SK-N-SH (cell line): ENCODE measurements at regions not wholly inside any gene's neighbourhood (a gene's known extent, or its start where the extent isn't known, plus 50 kb on each side); places are given as distances from the start of the nearest gene placed in this dataset.

Experiments
- CTCF ChIA-PET: fragments of 300-600, 350-600 bp; formaldehyde crosslinking; extraction: SDS; loops from one replicate; lab custom pipeline; 2021; lab: Yijun Ruan, JAX
- POLR2A ChIA-PET: fragments of 350-600 bp; sonication (Branson Sonifier 250); formaldehyde crosslinking; extraction: SDS; loops from one replicate; lab custom pipeline; 2020; ENCODE audit warnings: antibody characterized with exemption, inconsistent platforms; lab: Yijun Ruan, JAX
- DNase-seq: peaks from one replicate; pipeline ENCODE4 v3.0.0; 2012
- H2AFZ ChIP-seq: fragments of 200-600 bp; sonication (generic); 2 replicates; pipeline ENCODE4 v1.8.1; 2016; ENCODE audit warnings: antibody characterized with exemption, mild to moderate bottlenecking, low read depth
- H3F3A ChIP-seq: fragments of 200-600 bp; sonication (generic); replicated peaks from 2 replicates; pipeline ENCODE3; 2016; ENCODE audit warnings: antibody characterized with exemption, mild to moderate bottlenecking; ENCODE audit not compliant: insufficient read depth
- H3K27ac ChIP-seq, 2 experiments: fragments of 200-500 bp in 1 of 2; fragments of 200-600 bp in 1 of 2; sonication (Bioruptor generic) in 1 of 2; sonication (generic), shearing (Covaris generic) in 1 of 2; 2 replicates each; pipeline versions ENCODE4 v1.5.1 to v1.6.1; 2014 to 2016; ENCODE audit warnings: low read depth in 2 of 2, inconsistent platforms in 1 of 2, low read length in 1 of 2, mild to moderate bottlenecking in 1 of 2, mixed read lengths in 1 of 2
- H3K27me3 ChIP-seq: fragments of 200-600 bp; sonication (generic), shearing (Covaris generic); 2 replicates; pipeline ENCODE4 v1.6.1; 2016; ENCODE audit warnings: mixed run types; ENCODE audit not compliant: insufficient read depth
- H3K36me3 ChIP-seq, 2 experiments: fragments of 200-500 bp in 1 of 2; fragments of 200-600 bp in 1 of 2; sonication (Bioruptor generic) in 1 of 2; sonication (generic) in 1 of 2; replicated peaks in 1 of 2; 2 replicates each; pipeline versions ENCODE3 to v1.5.1; 2014 to 2016; ENCODE audit warnings: low read length in 1 of 2, mild to moderate bottlenecking in 1 of 2; ENCODE audit not compliant: insufficient read depth in 2 of 2, control insufficient read depth in 1 of 2
- H3K4me1 ChIP-seq, 2 experiments: fragments of 200-500 bp in 1 of 2; fragments of 200-600 bp in 1 of 2; sonication (Bioruptor generic) in 1 of 2; sonication (generic), shearing (Covaris generic) in 1 of 2; 2 replicates each; pipeline versions ENCODE4 v1.5.1 to v1.6.1; 2014 to 2016; ENCODE audit warnings: low read depth in 1 of 2, low read length in 1 of 2, mixed run types in 1 of 2; ENCODE audit not compliant: insufficient read depth in 2 of 2, control insufficient read depth in 1 of 2
- H3K4me2 ChIP-seq: fragments of 200-600 bp; sonication (generic), shearing (Covaris generic); 2 replicates; pipeline ENCODE4 v1.6.1; 2017; ENCODE audit warnings: mixed run types
- H3K4me3 ChIP-seq, 2 experiments: fragments of 200-500 bp in 1 of 2; fragments of 200-600 bp in 1 of 2; sonication (Bioruptor generic) in 1 of 2; sonication (generic), shearing (Covaris generic) in 1 of 2; 2 replicates each; pipeline versions ENCODE4 v1.5.1 to v1.8.1; 2014 to 2016; ENCODE audit warnings: low read depth in 2 of 2, inconsistent platforms in 1 of 2, low read length in 1 of 2, mild to moderate bottlenecking in 1 of 2, mixed read lengths in 1 of 2, moderate library complexity in 1 of 2
- H3K79me2 ChIP-seq: fragments of 200-600 bp; sonication (generic); 2 replicates; pipeline ENCODE4 v1.8.1; 2017; ENCODE audit warnings: mild to moderate bottlenecking; ENCODE audit not compliant: insufficient read depth
- H3K9ac ChIP-seq: fragments of 200-600 bp; sonication (generic); 2 replicates; pipeline ENCODE4 v1.6.1; 2017; ENCODE audit warnings: mixed run types
- H3K9me2 ChIP-seq: fragments of 200-600 bp; sonication (generic); 2 replicates; pipeline ENCODE4 v1.6.1; 2017; ENCODE audit warnings: mixed run types
- H3K9me3 ChIP-seq: fragments of 200-600 bp; sonication (generic); 2 replicates; pipeline ENCODE4 v1.6.1; 2017; ENCODE audit warnings: mixed run types, mild to moderate bottlenecking, moderate library complexity
- H4K20me1 ChIP-seq: fragments of 200-600 bp; sonication (generic); 2 replicates; pipeline ENCODE4 v1.6.1; 2017; ENCODE audit warnings: mild to moderate bottlenecking, mixed run types; ENCODE audit not compliant: insufficient read depth
- CHD2 ChIP-seq: fragments of 150-350 bp; IDR thresholded peaks from 2 replicates; pipeline ENCODE4 v1.6.1; 2018; ENCODE audit warnings: low read length; ENCODE audit not compliant: partially characterized antibody
- ELF1 ChIP-seq: IDR thresholded peaks from 2 replicates; pipeline ENCODE4 v1.4.0; 2012
- EZH2phosphoT487 ChIP-seq: fragments of 200-600 bp; sonication (generic); IDR thresholded peaks from 2 replicates; pipeline ENCODE4 v1.6.1; 2017; ENCODE audit warnings: low read depth, mixed run types, mild to moderate bottlenecking, antibody characterized with exemption, moderate library complexity, borderline replicate concordance
- FOSL2 ChIP-seq: IDR thresholded peaks from 2 replicates; pipeline ENCODE4 v1.4.0; 2012; ENCODE audit warnings: low read depth, mild to moderate bottlenecking, moderate library complexity, borderline replicate concordance
- FOXM1 ChIP-seq: IDR thresholded peaks from 2 replicates; pipeline ENCODE4 v1.4.0; 2012; ENCODE audit warnings: low read depth, mild to moderate bottlenecking
- GABPA ChIP-seq: IDR thresholded peaks from 2 replicates; pipeline ENCODE4 v1.4.0; 2012; ENCODE audit warnings: low read depth, mild to moderate bottlenecking
- MEF2A ChIP-seq: IDR thresholded peaks from 2 replicates; pipeline ENCODE4 v1.4.0; 2012; ENCODE audit warnings: low read depth, borderline replicate concordance
- MXI1 ChIP-seq: IDR thresholded peaks from 2 replicates; pipeline ENCODE4 v1.6.1; 2012; ENCODE audit warnings: mild to moderate bottlenecking, low read depth, low read length, improper control_type of control experiment
- NFIC ChIP-seq: IDR thresholded peaks from 2 replicates; pipeline ENCODE4 v1.4.0; 2012; ENCODE audit warnings: borderline replicate concordance
- RAD21 ChIP-seq: IDR thresholded peaks from 2 replicates; pipeline ENCODE4 v1.6.1; 2012; ENCODE audit warnings: mild to moderate bottlenecking, low read length
- RXRA ChIP-seq: IDR thresholded peaks from 2 replicates; pipeline ENCODE4 v1.4.0; 2012; ENCODE audit warnings: low read depth, mild to moderate bottlenecking, borderline replicate concordance
- SIN3A ChIP-seq: IDR thresholded peaks from 2 replicates; pipeline ENCODE4 v1.6.1; 2012; ENCODE audit warnings: low read depth, mild to moderate bottlenecking, low read length, moderate library complexity, borderline replicate concordance
- TAF1 ChIP-seq: IDR thresholded peaks from 2 replicates; pipeline ENCODE4 v1.6.1; 2012; ENCODE audit warnings: low read depth, mild to moderate bottlenecking, low read length, moderate library complexity, borderline replicate concordance
- TCF12 ChIP-seq: IDR thresholded peaks from 2 replicates; pipeline ENCODE4 v1.4.0; 2012
- YY1 ChIP-seq: IDR thresholded peaks from 2 replicates; pipeline ENCODE4 v1.4.0; 2012; ENCODE audit warnings: low read depth, mild to moderate bottlenecking
- ZBTB33 ChIP-seq: IDR thresholded peaks from 2 replicates; pipeline ENCODE4 v1.4.0; 2012; ENCODE audit warnings: low read depth, borderline replicate concordance
- WGBS: methylation state at CpG from one replicate; pipeline ENCODE4 v1.1.6; 2017; ENCODE audit warnings: low lambda C conversion rate; 5-methylcytosine and 5-hydroxymethylcytosine counted together
- TF ChIP-seq, protein P1 (sequence below): fragments of 150-350 bp; IDR thresholded peaks from 2 replicates; pipeline ENCODE4 v1.6.1; 2017; ENCODE audit warnings: antibody characterized with exemption, low read length, low read depth, borderline replicate concordance
- TF ChIP-seq, protein P2 (sequence below): IDR thresholded peaks from 2 replicates; pipeline ENCODE4 v1.4.0; 2012; ENCODE audit warnings: low read depth

DNA sequence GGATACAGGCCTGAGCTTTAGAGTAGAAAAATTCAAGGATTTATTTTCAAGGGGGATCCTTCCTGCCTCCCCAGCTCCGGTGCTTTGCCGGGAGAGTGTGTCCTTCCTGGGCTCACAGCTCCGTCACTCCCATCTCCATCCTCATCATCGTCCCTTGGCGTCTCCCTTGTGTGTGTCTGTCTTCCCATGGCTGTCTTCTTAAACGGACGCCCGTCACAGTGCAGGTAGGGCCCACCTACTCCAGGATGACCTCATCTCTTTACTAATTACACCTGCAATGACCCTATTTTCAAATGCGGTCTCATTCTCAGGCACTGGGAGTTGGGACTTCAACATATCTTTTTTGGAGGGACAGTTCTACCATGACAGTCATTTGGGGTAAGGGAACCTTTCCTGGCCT, 320.3 kb upstream of the C1orf174 start:
- Histone ChIP-seq H3K4me3 (no peak overlapping the region), H4K20me1 (no peaks in the 10 kb centered on the region), H2AFZ (no peak overlapping the region), H3K79me2 (no peaks in the 10 kb centered on the region), H3K36me3 (no peaks in the 10 kb centered on the region)
- CTCF ChIA-PET, result no interaction called here
- POLR2A ChIA-PET, result no interaction called here
- TF ChIP-seq GABPA (no peak), NFIC (no peak), TAF1 (no peak), MXI1 (no peak), MEF2A (no peak), ELF1 (no peak)
- TF ChIP-seq, protein P1, sequence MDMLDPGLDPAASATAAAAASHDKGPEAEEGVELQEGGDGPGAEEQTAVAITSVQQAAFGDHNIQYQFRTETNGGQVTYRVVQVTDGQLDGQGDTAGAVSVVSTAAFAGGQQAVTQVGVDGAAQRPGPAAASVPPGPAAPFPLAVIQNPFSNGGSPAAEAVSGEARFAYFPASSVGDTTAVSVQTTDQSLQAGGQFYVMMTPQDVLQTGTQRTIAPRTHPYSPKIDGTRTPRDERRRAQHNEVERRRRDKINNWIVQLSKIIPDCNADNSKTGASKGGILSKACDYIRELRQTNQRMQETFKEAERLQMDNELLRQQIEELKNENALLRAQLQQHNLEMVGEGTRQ, result no peak
- TF ChIP-seq, all 33 proteins: peak for 0
- WGBS, result 41% methylated on average over 9 of the region's 9 CpGs
- Histone ChIP-seq H3K9me2 (no peaks in the 10 kb centered on the region), H3K27ac (no peak overlapping the region), H3F3A (no peaks in the 10 kb centered on the region), H3K9ac (no peak overlapping the region), H3K4me1 (no peaks in the 10 kb centered on the region), H3K9me3 (no peaks in the 10 kb centered on the region), H3K27me3 (no peaks in the 10 kb centered on the region), H3K4me2 (no peak overlapping the region)
- DNase-seq, result no peak

GRCh38 chr1:4221107-4221506, 321.0 kb upstream of the C1orf174 start:
- Histone ChIP-seq H3K4me3 (no peak overlapping the region), H3K9ac (no peak overlapping the region), H3K4me1 (no peaks in the 10 kb centered on the region), H3K9me2 (no peaks in the 10 kb centered on the region), H3K79me2 (no peaks in the 10 kb centered on the region), H2AFZ (no peak overlapping the region), H3K36me3 (no peaks in the 10 kb centered on the region), H3F3A (no peaks in the 10 kb centered on the region), H3K4me2 (no peak overlapping the region), H3K27me3 (no peaks in the 10 kb centered on the region), H3K27ac (no peak overlapping the region), H3K9me3 (no peaks in the 10 kb centered on the region), H4K20me1 (no peaks in the 10 kb centered on the region)
- ChIA-PET CTCF (no interaction called here), POLR2A (no interaction called here)
- 41% methylated on average over 4 of the region's 4 CpGs for WGBS
- DNase-seq, result no peak
- no peak for TF ChIP-seq MEF2A
- no peak for TF ChIP-seq SIN3A
- no peak for TF ChIP-seq YY1
- TF ChIP-seq, protein P2, sequence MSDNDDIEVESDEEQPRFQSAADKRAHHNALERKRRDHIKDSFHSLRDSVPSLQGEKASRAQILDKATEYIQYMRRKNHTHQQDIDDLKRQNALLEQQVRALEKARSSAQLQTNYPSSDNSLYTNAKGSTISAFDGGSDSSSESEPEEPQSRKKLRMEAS, result no peak

DNA sequence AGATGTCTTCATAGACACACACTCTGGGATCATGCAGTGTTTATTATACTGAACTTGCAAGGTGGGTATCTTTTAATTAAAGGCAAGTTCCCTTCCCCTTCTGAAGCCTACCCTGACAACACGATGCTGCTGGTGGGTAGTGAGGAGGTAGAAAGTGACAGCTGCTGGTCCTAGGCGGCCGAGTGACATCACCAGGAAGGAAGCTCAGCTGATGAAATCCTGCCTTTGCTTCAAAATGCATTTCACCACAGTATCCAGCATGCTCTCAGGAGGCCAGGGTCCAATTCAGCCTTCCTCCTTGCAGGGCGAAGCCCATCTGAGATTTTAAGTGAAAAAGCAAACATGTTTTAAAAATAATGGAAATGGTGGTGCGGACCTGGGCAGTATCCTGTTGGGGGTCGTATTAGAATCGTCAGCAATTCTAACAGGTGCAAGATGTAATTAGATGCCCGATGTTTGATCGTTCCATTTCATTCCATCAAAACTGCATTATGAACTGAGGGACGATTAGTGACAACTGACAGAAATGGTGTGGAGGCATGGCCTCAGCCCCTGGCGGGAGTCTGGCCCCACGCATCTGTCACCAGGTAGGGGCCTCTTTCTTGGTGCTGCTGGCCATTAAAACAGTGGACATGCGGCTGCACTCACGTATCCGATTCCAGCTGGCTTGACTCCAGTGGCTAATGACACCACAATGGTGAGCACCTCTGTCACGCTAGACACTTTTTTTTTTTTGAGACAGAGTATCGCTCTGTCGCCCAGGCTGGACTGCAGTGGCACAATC, 324.8 kb upstream of the C1orf174 start:
- WGBS, result 50% methylated on average over 15 of the region's 18 CpGs
- Histone ChIP-seq H3K27ac (no peak overlapping the region), H3K36me3 (no peaks in the 10 kb centered on the region), H3K4me2 (no peak overlapping the region), H3K9ac (no peak overlapping the region), H3K9me2 (no peaks in the 10 kb centered on the region), H3K79me2 (no peaks in the 10 kb centered on the region), H2AFZ (no peak overlapping the region), H3F3A (no peaks in the 10 kb centered on the region), H3K4me3 (no peak overlapping the region), H4K20me1 (no peaks in the 10 kb centered on the region), H3K9me3 (no peaks in the 10 kb centered on the region), H3K4me1 (no peaks in the 10 kb centered on the region), H3K27me3 (no peaks in the 10 kb centered on the region)
- DNase-seq, result no peak
- POLR2A ChIA-PET, result no interaction called here
- CTCF ChIA-PET, result no interaction called here
- TF ChIP-seq SIN3A, result no peak
- TF ChIP-seq CHD2, result no peak
- TF ChIP-seq GABPA, result no peak
- TF ChIP-seq ZBTB33, result no peak
- no peak for TF ChIP-seq RXRA
- TF ChIP-seq FOXM1, result no peak
- TF ChIP-seq RAD21, result no peak
- TF ChIP-seq ELF1, result no peak
- no peak for TF ChIP-seq FOSL2
- TF ChIP-seq, protein P2, result no peak
- no peak for TF ChIP-seq TCF12
- TF ChIP-seq MEF2A, result no peak
- TF ChIP-seq EZH2phosphoT487, result no peak
- TF ChIP-seq MXI1, result no peak
